DND-41 (cell line): ENCODE measurements at regions not wholly inside any gene's neighbourhood (a gene's known extent, or its start where the extent isn't known, plus 50 kb on each side); places are given as distances from the start of the nearest gene placed in this dataset.

Experiments used
- CTCF ChIP-seq: IDR thresholded peaks from 2 replicates; pipeline ENCODE4 v1.5.1; 2012; ENCODE audit warnings: borderline replicate concordance, low read length, moderate library complexity, mild to moderate bottlenecking; ENCODE audit not compliant: poor library complexity, severe bottlenecking; ENCODE audit errors: extremely low read depth
- EZH2 ChIP-seq: IDR thresholded peaks from 3 replicates; pipeline ENCODE4 v1.6.1; 2012; ENCODE audit warnings: borderline replicate concordance, low read depth, mild to moderate bottlenecking, moderate library complexity, low read length, inconsistent platforms; ENCODE audit not compliant: severe bottlenecking

GRCh38 chr11:110966131-110966530 lies 253.9 kb upstream of the ARHGAP20 start:
- TF ChIP-seq CTCF (no peak), EZH2 (no peak)
